GM12872 (cell line): ENCODE measurements at regions not wholly inside any gene's neighbourhood (a gene's known extent, or its start where the extent isn't known, plus 50 kb on each side); places are given as distances from the start of the nearest gene placed in this dataset.

ENCODE experiments used
- TF ChIP-seq, protein P1 (sequence below): IDR thresholded peaks from 3 replicates; pipeline ENCODE4 v1.5.1; 2011; ENCODE audit warnings: low read depth, mild to moderate bottlenecking, low read length, moderate library complexity; ENCODE audit not compliant: insufficient read depth

DNA sequence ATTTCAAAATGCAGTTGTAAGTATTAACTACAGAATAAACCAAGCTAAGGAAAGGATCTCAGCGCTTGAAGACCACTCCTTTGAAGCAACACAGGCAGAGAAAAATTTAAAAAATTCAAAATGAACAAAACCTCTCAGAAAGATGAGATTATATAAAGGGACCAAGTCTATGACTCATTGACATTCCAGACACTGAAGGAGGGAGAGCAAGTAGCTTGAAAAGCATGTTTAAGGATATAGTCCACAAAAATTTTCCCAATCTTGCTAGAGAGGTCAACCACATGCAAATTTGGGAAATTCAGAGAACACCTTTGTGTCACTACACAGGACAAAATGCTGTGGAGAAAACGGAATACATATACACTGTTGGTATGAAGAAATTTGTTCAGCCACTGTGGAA is 112.6 kb upstream of the MC4R start:
- TF ChIP-seq, protein P1, sequence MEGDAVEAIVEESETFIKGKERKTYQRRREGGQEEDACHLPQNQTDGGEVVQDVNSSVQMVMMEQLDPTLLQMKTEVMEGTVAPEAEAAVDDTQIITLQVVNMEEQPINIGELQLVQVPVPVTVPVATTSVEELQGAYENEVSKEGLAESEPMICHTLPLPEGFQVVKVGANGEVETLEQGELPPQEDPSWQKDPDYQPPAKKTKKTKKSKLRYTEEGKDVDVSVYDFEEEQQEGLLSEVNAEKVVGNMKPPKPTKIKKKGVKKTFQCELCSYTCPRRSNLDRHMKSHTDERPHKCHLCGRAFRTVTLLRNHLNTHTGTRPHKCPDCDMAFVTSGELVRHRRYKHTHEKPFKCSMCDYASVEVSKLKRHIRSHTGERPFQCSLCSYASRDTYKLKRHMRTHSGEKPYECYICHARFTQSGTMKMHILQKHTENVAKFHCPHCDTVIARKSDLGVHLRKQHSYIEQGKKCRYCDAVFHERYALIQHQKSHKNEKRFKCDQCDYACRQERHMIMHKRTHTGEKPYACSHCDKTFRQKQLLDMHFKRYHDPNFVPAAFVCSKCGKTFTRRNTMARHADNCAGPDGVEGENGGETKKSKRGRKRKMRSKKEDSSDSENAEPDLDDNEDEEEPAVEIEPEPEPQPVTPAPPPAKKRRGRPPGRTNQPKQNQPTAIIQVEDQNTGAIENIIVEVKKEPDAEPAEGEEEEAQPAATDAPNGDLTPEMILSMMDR: no peak

DNA sequence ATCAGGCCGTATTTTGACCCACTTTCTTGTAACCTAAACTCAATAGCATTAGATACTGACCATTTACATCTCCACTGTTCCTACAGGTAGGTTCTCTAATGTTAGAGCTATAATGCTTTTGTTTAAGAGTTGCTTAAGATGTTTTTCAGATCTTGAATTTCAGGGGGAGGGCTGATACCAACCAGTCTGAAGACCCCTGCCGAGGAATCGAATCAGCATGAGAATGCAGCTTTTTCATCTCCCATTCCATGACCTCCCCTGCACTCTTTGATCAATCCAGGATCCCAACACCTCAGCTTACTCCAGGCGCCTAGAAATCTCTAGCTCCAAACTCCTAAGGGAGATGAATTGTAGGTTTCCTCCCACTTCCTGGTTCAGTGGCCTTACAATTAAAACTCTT is 120.5 kb upstream of the MC4R start:
- TF ChIP-seq, protein P1: no peak

DNA sequence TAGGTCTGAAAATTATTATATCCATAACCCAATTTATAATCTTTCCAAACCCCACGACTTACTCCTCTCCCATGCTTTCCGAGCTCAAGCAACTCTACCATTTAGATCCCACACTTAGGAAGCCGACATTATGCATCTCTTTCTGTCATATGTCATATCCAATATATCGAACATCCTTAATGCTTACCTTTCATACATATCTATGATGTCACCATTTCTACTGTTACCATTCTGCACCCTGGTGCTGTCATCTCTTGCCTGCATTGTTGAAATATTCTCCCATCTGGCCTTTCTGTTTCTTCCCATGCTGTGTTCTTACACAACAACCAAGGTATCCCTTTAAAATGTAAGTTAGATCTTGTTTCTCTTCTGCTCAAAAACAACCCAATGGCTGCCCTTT is 127.1 kb upstream of the MC4R start:
- TF ChIP-seq, protein P1: no peak

DNA sequence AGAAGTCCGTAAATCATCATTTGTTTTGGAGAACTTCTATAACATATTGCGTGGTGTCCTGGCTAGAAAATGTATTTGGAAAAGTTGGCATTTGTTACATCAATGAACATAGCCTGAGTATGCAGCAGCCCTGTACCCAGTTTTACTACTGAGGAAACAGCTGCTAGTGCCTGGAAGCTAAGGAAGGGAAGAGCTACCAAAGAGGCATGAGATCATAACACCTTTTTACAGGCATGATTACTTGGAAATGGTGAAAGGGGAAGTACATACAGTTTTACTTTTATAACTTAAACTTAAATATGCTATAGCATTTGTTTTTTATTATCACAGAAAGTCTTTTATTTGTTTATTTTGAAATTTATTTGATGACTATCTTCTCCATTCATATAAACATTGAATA is 128.4 kb upstream of the MC4R start:
- TF ChIP-seq, protein P1: no peak

DNA sequence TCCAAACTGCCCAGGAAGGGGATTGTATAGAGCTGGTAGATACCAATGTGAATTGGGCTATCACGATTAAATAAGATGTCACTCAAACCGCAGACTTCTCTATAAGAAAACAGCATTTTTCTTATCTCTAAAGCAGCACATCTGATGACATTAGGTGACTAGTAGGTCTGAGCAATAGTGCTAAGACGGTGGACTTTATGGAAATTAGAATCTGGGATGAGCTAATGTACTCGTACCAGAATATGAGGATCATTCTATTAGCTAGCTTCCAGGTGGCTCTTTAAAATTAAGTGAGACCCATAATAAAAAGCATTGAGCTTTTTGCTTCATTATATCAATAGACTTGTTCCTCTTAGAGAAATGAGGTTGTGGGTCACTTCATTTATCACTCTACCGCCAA is 130.0 kb upstream of the MC4R start:
- TF ChIP-seq, protein P1: no peak

DNA sequence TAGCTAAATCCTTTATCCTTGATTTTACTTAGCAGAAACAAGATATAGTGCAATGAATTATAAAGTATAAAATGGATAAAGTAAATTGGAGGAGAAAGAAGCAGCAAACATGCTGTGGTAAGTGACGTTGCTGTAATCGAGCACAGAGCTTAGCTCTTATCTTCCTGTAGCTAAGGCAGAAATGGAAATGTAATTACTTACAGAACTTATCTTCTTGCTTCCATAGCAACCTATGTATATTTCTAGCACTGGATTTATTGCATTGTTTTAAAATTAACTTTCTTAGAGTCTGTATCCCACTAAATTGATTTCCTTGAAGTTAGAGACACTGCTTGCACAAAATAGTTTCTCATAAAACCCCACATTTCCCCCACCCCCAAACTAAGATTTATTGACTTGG is 130.6 kb upstream of the MC4R start:
- TF ChIP-seq, protein P1: no peak

DNA sequence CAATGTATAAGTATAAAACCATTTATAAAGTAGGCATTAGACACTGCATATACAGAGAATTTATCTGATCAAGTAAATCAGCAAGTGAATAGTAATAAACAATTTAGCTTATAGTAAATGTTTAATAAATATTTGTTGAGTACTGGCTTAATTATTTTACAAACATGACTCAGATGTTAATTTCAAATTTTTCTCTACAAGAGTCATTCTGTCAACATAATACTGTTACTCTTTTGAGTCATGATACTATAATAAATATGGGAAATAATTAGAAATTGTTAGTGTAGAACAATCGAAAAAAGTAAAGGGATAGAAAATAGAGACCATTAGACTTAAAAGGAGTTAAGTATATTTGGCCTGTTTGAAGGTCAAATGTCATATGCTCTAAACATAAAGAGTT is 133.6 kb upstream of the MC4R start:
- TF ChIP-seq, protein P1: no peak

DNA sequence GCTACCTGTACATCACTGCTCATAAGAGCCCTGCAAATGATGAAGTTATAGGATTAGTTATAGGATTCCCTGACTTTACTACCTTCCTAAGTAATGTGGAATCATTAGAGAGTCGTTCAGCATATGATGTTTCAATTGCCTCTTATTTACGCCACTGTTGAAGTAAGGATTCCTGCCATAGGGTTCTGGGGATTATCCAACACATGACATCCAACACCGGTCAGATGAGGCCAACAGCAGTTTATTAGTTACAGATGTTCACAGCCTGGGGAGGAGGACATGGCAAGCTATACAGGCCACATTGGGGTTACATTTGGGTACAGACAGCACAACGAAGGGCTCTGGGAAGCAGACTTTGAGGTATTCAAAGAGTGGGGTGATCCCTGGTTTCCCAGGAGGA is 134.1 kb upstream of the MC4R start:
- TF ChIP-seq, protein P1: no peak
